ENCODE measurements at regions not wholly inside any gene's neighbourhood (a gene's known extent, or its start where the extent isn't known, plus 50 kb on each side); places are given as distances from the start of the nearest gene placed in this dataset.
A peak's percentile ranks its signal among the peaks of the same experiment; 100 is the strongest.

DNA sequence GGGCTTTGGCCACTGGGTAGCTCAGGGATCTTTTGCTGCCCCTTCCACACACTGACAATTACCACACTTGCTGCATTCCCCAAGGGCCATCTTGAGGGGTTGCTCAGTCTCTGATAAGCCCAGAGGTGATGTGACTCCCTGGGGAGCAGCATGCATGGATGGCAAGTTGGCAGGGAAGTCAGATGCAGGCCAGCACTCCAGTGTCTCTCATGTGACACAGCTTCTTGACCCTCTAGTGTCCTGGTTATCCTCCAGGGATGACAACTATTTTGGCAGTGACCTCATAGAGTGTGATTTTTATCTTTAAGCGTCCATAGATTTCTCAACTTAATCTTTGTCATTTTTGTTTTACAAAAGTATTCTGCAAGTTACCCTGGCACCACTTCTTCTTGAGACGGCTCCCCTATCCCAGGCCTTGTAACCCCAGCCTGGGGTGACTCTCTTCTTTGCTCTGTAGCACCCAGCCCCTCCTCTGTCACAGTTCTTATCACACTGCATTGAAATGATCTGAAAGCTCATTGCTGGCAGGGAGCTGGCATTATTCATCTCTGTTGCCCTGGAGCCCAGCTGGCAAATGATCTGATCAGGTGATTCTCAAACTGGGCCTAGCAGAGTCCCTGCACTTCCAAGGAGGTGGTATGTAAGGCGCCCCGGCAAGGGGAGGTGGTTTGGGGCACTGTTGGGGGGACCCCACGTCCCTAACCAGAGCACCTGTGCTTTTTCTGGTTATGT is 72.6 kb downstream of the TENT5C start:
- Histone ChIP-seq H3K9ac (ENCODE audit: low read depth in 1 of 2, low read length in 2 of 2) (no peak overlapping the region), H3K36me3 (ENCODE audit: control insufficient read depth in 2 of 2, insufficient read depth in 2 of 2, low read length in 2 of 2) (no peaks in the 10 kb centered on the region), H3K27me3 (ENCODE audit: control insufficient read depth in 2 of 2, insufficient read depth in 2 of 2, low read length in 2 of 2) (no peaks in the 10 kb centered on the region), H3K27ac (ENCODE audit: low read depth in 2 of 2, low read length in 2 of 2) (peak overlapping the region; percentile 25 to 34), H3K4me1 (ENCODE audit: control insufficient read depth in 2 of 2, insufficient read depth in 2 of 2, low read length in 2 of 2) (peaks cover 26 to 45% of the 10 kb centered on the region in 2 donors), H3K4me3 (ENCODE audit: low read length in 2 of 2) (no peak overlapping the region), H3K9me3 (ENCODE audit: control insufficient read depth in 2 of 2, low read length in 2 of 2) (no peaks in the 10 kb centered on the region)

DNA sequence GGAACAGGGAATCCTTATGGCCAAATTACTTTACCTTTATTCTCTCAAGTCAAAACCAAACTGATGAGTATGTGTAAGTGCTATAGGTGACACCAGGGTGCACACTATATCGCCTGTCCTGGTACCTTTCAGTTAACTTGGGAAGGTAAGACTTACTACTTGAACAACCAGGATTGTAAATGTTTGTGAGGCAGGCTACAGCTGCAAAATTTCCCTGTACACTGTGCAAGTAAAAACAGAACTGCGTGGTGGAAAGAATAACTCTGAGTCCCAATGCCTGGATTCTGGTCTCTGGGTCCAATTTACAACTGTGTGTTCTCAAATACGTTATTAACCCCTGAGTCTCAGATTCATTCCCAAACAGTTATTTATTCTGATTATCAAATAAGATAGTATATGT is 73.5 kb downstream of the TENT5C start:
- Histone ChIP-seq H3K36me3 (ENCODE audit: control insufficient read depth in 2 of 2, insufficient read depth in 2 of 2, low read length in 2 of 2) (no peaks in the 10 kb centered on the region), H3K27ac (ENCODE audit: low read depth in 2 of 2, low read length in 2 of 2) (peak overlapping the region in 1 of 2 donors; percentile 62), H3K27me3 (ENCODE audit: control insufficient read depth in 2 of 2, insufficient read depth in 2 of 2, low read length in 2 of 2) (no peaks in the 10 kb centered on the region), H3K9me3 (ENCODE audit: control insufficient read depth in 2 of 2, low read length in 2 of 2) (no peaks in the 10 kb centered on the region), H3K4me3 (ENCODE audit: low read length in 2 of 2) (no peak overlapping the region), H3K4me1 (ENCODE audit: control insufficient read depth in 2 of 2, insufficient read depth in 2 of 2, low read length in 2 of 2) (peaks cover 22 to 45% of the 10 kb centered on the region in 2 donors), H3K9ac (ENCODE audit: low read depth in 1 of 2, low read length in 2 of 2) (peak overlapping the region in 1 of 2 donors; percentile 14)

DNA sequence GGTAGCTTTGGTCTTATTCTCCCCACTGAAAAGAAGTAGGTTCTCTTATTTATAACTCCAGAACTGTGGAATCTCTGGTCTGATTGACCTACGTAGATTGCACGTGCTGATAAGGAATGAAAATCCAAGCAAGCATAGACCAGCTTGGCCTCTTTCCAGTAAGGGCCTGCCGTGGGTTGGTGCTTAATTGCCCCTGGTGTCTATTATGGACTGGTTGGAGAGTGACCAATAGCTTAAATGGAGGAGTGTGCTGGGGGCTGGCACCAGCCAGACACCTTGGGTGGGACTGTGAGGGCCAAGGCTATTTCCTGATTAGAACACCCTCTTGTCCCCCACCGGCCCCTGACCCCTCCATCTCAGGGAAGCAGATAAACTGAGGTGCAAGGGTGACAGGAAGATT is 74.0 kb downstream of the TENT5C start:
- H3K36me3 ChIP-seq (ENCODE audit: control insufficient read depth in 2 of 2, insufficient read depth in 2 of 2, low read length in 2 of 2), result no peaks in the 10 kb centered on the region
- H3K9me3 ChIP-seq (ENCODE audit: control insufficient read depth in 2 of 2, low read length in 2 of 2), result no peaks in the 10 kb centered on the region
- peak overlapping the region in 1 of 2 donors; percentile 17 for H3K4me3 ChIP-seq (ENCODE audit: low read length in 2 of 2)
- peaks cover 16 to 39% of the 10 kb centered on the region in 2 donors for H3K4me1 ChIP-seq (ENCODE audit: control insufficient read depth in 2 of 2, insufficient read depth in 2 of 2, low read length in 2 of 2)
- peak overlapping the region; percentile 61 to 62 for H3K27ac ChIP-seq (ENCODE audit: low read depth in 2 of 2, low read length in 2 of 2)
- H3K9ac ChIP-seq (ENCODE audit: low read depth in 1 of 2, low read length in 2 of 2), result no peak overlapping the region
- no peaks in the 10 kb centered on the region for H3K27me3 ChIP-seq (ENCODE audit: control insufficient read depth in 2 of 2, insufficient read depth in 2 of 2, low read length in 2 of 2)

DNA sequence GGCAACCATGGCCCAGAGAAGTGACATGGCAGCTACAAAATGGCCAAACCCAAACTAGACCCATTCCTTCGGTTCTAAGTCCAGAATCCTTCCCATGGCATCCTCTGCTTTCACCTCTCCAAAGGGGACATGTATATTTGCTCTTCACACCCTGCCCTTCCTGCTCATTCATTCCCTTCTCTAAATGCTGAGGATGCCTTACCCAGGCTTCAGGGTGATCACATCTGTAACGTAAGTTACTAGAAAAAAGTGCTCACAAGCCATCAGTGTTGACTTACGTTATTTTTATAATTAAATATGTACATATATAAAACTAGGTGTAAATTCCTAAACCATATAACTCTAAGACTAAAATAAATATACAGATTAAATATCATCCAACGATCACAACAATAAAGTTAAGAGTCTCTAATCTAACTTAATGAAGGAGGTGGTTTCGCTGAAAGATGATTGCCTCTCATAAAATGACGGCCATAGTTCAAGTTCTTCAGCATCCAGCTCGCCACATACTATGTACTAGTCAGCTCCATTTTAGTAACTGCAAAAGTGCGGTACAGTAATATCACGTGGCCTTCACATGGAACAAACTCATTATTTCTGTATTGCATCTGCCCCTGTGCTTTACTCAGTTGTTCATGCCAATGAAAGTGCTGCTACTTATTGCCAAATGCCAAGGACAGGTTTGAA is 74.6 kb downstream of the TENT5C start:
- Histone ChIP-seq H3K9ac (ENCODE audit: low read depth in 1 of 2, low read length in 2 of 2) (no peak overlapping the region), H3K27ac (ENCODE audit: low read depth in 2 of 2, low read length in 2 of 2) (peak overlapping the region; percentile 61 to 66), H3K9me3 (ENCODE audit: control insufficient read depth in 2 of 2, low read length in 2 of 2) (no peaks in the 10 kb centered on the region), H3K4me1 (ENCODE audit: control insufficient read depth in 2 of 2, insufficient read depth in 2 of 2, low read length in 2 of 2) (peaks cover 15 to 38% of the 10 kb centered on the region in 2 donors), H3K36me3 (ENCODE audit: control insufficient read depth in 2 of 2, insufficient read depth in 2 of 2, low read length in 2 of 2) (no peaks in the 10 kb centered on the region), H3K27me3 (ENCODE audit: control insufficient read depth in 2 of 2, insufficient read depth in 2 of 2, low read length in 2 of 2) (no peaks in the 10 kb centered on the region), H3K4me3 (ENCODE audit: low read length in 2 of 2) (peak overlapping the region in 1 of 2 donors; percentile 17)

DNA sequence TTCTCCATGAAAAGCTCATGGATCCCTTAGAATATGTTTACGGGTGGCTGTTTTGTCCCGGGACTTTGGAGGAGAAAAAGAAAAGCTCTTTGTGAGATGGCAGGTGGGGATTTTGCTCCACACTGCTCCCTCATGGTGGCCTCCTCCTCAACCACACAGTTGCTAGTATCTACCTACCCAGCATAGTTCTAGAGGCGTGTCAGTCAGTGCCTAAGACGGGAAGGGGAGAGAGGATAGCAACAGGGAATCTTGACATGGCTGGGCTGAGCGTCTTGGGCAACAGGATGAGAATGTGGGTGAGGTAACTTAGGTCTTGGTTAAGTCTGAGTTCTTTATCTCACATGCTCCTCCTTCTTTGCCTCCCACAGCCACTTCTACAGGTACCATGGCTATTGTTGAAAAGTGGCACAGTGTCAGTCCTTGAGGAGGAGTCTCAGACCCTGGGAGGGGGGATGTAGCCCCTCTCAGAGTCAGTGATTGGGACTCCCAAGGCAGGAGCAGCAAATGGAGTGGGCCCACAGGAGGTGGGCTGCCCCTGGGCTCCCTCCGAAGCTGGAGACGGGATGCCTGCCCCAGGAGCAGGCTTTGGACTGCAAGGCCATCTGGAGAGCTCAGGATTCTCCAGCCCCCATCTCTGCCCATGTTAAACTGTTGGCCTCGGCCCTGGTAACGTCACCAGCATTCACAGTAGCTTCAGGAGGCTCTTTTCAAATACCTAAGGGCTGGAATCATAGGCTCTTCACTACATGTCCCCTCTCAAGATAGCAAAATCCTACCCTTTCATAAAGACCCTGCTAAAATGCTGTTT is 75.4 kb downstream of the TENT5C start:
- Histone ChIP-seq H3K36me3 (ENCODE audit: control insufficient read depth in 2 of 2, insufficient read depth in 2 of 2, low read length in 2 of 2) (no peaks in the 10 kb centered on the region), H3K27ac (ENCODE audit: low read depth in 2 of 2, low read length in 2 of 2) (peak overlapping the region; percentile 43 to 66), H3K9ac (ENCODE audit: low read depth in 1 of 2, low read length in 2 of 2) (no peak overlapping the region), H3K9me3 (ENCODE audit: control insufficient read depth in 2 of 2, low read length in 2 of 2) (no peaks in the 10 kb centered on the region), H3K27me3 (ENCODE audit: control insufficient read depth in 2 of 2, insufficient read depth in 2 of 2, low read length in 2 of 2) (no peaks in the 10 kb centered on the region), H3K4me3 (ENCODE audit: low read length in 2 of 2) (no peak overlapping the region), H3K4me1 (ENCODE audit: control insufficient read depth in 2 of 2, insufficient read depth in 2 of 2, low read length in 2 of 2) (peaks cover 21 to 31% of the 10 kb centered on the region in 2 donors)

DNA sequence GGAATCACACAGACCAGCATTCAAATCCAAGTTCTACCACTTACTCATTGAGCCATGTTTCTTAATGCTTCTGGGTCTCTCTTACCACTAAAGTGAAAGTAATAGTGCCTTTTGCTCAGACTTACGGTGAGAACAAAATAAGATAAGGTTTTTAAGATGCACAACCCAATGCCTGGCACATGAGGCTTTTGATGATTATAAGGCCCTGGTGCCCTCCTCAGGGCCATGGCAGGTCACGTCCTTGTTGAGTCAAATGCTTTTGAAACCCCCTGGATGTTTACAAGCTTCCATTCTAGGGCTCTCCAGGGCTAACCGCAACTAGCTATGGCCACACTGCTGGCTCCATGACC is 76.0 kb downstream of the TENT5C start:
- H3K36me3 ChIP-seq (ENCODE audit: control insufficient read depth in 2 of 2, insufficient read depth in 2 of 2, low read length in 2 of 2), result no peaks in the 10 kb centered on the region
- peaks cover 21 to 26% of the 10 kb centered on the region in 2 donors for H3K4me1 ChIP-seq (ENCODE audit: control insufficient read depth in 2 of 2, insufficient read depth in 2 of 2, low read length in 2 of 2)
- H3K9me3 ChIP-seq (ENCODE audit: control insufficient read depth in 2 of 2, low read length in 2 of 2), result no peaks in the 10 kb centered on the region
- H3K9ac ChIP-seq (ENCODE audit: low read depth in 1 of 2, low read length in 2 of 2), result no peak overlapping the region
- no peaks in the 10 kb centered on the region for H3K27me3 ChIP-seq (ENCODE audit: control insufficient read depth in 2 of 2, insufficient read depth in 2 of 2, low read length in 2 of 2)
- H3K27ac ChIP-seq (ENCODE audit: low read depth in 2 of 2, low read length in 2 of 2), result peak overlapping the region; percentile 38 to 43
- H3K4me3 ChIP-seq (ENCODE audit: low read length in 2 of 2), result no peak overlapping the region

DNA sequence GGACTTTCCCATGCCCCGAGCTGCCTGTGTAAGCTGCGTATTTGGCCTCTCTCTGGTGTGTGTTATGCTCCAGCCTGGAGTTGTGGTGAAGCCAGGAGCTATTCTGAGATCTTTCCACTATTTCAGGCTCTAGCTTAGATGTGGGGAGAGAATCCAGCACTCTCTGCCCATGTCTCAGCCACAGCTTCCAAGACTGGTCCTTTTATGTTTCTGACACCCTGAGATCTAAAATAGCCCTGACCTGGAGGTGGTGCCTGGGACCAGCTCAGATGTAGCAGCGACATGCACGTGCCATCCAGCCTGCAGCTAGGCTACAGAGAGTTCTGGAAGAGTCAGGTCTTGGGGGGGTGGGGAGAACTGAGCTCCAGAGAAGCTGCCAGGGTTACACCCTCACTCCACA is 76.5 kb downstream of the TENT5C start:
- H3K27me3 ChIP-seq (ENCODE audit: control insufficient read depth in 2 of 2, insufficient read depth in 2 of 2, low read length in 2 of 2), result peaks cover 0 to 1% of the 10 kb centered on the region in 2 donors
- H3K36me3 ChIP-seq (ENCODE audit: control insufficient read depth in 2 of 2, insufficient read depth in 2 of 2, low read length in 2 of 2), result no peaks in the 10 kb centered on the region
- H3K27ac ChIP-seq (ENCODE audit: low read depth in 2 of 2, low read length in 2 of 2), result no peak overlapping the region
- no peak overlapping the region for H3K9ac ChIP-seq (ENCODE audit: low read depth in 1 of 2, low read length in 2 of 2)
- H3K4me1 ChIP-seq (ENCODE audit: control insufficient read depth in 2 of 2, insufficient read depth in 2 of 2, low read length in 2 of 2), result peaks cover 21 to 24% of the 10 kb centered on the region in 2 donors
- H3K4me3 ChIP-seq (ENCODE audit: low read length in 2 of 2), result no peak overlapping the region
- H3K9me3 ChIP-seq (ENCODE audit: control insufficient read depth in 2 of 2, low read length in 2 of 2), result no peaks in the 10 kb centered on the region

DNA sequence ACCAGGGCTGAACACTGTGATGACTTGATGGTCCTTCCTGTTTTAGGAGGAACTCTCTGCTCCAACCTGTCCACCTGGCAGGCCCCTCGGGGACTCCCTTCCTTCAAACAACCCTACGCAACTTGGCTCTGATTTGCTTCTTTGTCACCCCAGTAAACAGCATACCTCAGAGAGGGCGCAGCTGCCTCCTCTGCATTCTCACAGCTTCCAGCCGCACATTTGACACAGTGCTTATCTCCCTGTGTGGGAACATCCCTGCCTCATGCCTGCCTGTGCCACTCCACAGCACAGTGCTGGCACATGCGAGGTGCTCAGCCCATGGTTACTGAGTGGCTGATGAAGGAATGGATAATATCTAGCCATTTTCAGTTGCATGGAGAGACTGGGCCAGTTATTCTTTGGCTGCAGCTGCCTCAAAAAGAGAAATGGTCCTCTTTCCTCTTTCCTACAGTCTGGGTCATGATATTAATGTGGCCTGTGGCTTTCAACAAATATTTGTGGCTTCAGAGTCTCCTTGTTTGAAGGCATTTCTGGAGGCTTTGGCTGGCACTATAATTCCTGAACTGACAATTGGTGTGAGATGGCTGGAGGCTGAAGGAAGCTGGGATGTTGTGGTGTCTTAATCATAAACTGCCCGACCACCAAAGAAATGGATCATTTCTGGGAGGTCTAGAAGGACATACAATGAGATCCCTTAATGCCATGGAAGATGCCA is 77.9 kb downstream of the TENT5C start:
- H3K27me3 ChIP-seq (ENCODE audit: control insufficient read depth in 2 of 2, insufficient read depth in 2 of 2, low read length in 2 of 2), result peaks cover 0 to 2% of the 10 kb centered on the region in 2 donors
- H3K4me3 ChIP-seq (ENCODE audit: low read length in 2 of 2), result no peak overlapping the region
- H3K27ac ChIP-seq (ENCODE audit: low read depth in 2 of 2, low read length in 2 of 2), result no peak overlapping the region
- H3K9me3 ChIP-seq (ENCODE audit: control insufficient read depth in 2 of 2, low read length in 2 of 2), result no peaks in the 10 kb centered on the region
- H3K36me3 ChIP-seq (ENCODE audit: control insufficient read depth in 2 of 2, insufficient read depth in 2 of 2, low read length in 2 of 2), result no peaks in the 10 kb centered on the region
- H3K9ac ChIP-seq (ENCODE audit: low read depth in 1 of 2, low read length in 2 of 2), result no peak overlapping the region
- peaks cover 19 to 21% of the 10 kb centered on the region in 2 donors for H3K4me1 ChIP-seq (ENCODE audit: control insufficient read depth in 2 of 2, insufficient read depth in 2 of 2, low read length in 2 of 2)

DNA sequence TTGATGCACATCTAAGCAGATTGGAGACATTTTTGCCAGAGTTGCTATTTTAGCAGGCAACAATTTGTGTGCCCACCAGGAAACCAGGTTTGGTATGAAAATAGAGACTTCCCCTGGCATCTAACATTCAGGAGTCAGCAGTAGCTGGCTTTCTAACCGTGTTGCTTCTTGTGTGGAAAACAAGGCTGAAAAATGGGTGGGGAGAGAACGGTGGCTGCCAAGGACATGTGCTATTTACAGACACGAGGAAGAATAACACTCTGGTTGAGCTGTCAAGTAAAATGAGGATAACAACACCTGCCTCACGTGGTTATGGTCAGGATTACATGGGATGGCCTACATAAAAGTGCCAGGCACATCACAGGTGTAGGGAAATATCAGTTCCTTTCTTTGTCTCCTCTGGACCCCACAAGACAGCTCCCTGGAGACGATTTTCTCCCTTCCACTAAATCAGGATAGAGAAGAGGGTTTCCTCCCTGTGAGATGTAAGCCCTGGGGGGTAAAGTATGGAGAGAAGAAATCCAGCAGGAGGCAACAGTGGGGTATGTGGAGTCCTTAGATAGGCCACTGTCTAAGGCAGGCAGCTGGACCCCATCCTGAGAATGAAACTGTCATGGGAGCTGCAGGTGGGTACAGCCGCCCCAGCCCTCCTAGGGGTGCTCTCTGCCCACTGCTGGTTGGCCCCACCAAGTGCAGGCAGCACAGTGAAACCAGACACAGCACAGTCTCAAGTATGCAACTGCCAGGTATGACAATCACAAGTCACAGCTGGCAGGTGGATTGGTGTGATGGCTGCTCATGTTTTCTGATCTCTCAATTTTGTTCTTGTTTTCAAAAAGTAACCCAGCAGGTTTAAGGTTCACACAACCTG is 80.3 kb downstream of the TENT5C start:
- Histone ChIP-seq H3K27ac (ENCODE audit: low read depth in 2 of 2, low read length in 2 of 2) (peak overlapping the region in 1 of 2 donors; percentile 56), H3K9me3 (ENCODE audit: control insufficient read depth in 2 of 2, low read length in 2 of 2) (no peaks in the 10 kb centered on the region), H3K36me3 (ENCODE audit: control insufficient read depth in 2 of 2, insufficient read depth in 2 of 2, low read length in 2 of 2) (no peaks in the 10 kb centered on the region), H3K27me3 (ENCODE audit: control insufficient read depth in 2 of 2, insufficient read depth in 2 of 2, low read length in 2 of 2) (peaks cover 2 to 3% of the 10 kb centered on the region in 2 donors), H3K9ac (ENCODE audit: low read depth in 1 of 2, low read length in 2 of 2) (no peak overlapping the region), H3K4me1 (ENCODE audit: control insufficient read depth in 2 of 2, insufficient read depth in 2 of 2, low read length in 2 of 2) (peaks cover 7 to 11% of the 10 kb centered on the region in 2 donors), H3K4me3 (ENCODE audit: low read length in 2 of 2) (no peak overlapping the region)

All from mucosa of rectum (tissue), 2 donors.